IMR-90 (cell line): ENCODE measurements at regions not wholly inside any gene's neighbourhood (a gene's known extent, or its start where the extent isn't known, plus 50 kb on each side); places are given as distances from the start of the nearest gene placed in this dataset.

ENCODE experiments used
- ATAC-seq: fragments of 200-7000 bp; cut with Tn5 transposase; 2 replicates; pipeline ENCODE4 v1.9.1; 2020; ENCODE audit warnings: low read depth, mild to moderate bottlenecking, moderate library complexity
- BruUV-seq: library from RNA; stranded (reverse); fragments of 400-500 nt; replicated peaks from 2 replicates; lab custom pipeline; 2021; lab: Mats Ljungman, UMichigan
- CTCF ChIA-PET: fragments of 300-600 bp; formaldehyde crosslinking; extraction: SDS; loops from one replicate; lab custom pipeline; 2021; ENCODE audit warnings: antibody characterized with exemption; lab: Yijun Ruan, JAX
- POLR2A ChIA-PET: fragments of 300-600 bp; sonication (Branson Sonifier 250); formaldehyde crosslinking; loops from one replicate; lab custom pipeline; 2022; ENCODE audit warnings: antibody characterized with exemption; ENCODE audit not compliant: unreplicated experiment; lab: Charles Lee
- DNase-seq: peaks from one replicate; pipeline ENCODE4 v3.0.0; 2013
- H2AFZ ChIP-seq: replicated peaks from 2 replicates; pipeline ENCODE3; 2013; ENCODE audit warnings: low read length, mild to moderate bottlenecking; ENCODE audit not compliant: poor library complexity
- H2AK5ac ChIP-seq: 2 replicates; pipeline ENCODE4 v1.6.1; 2013; ENCODE audit warnings: low read depth, low read length, inconsistent platforms
- H2AK9ac ChIP-seq: replicated peaks from 2 replicates; pipeline ENCODE3; 2013; ENCODE audit warnings: mild to moderate bottlenecking, low read depth, low read length, moderate library complexity; ENCODE audit not compliant: poor library complexity
- H2BK120ac ChIP-seq: 2 replicates; pipeline ENCODE4 v1.6.1; 2013; ENCODE audit warnings: low read depth, low read length, inconsistent platforms
- H2BK15ac ChIP-seq: 3 replicates; pipeline ENCODE4 v1.6.1; 2013; ENCODE audit warnings: low read depth, low read length, inconsistent platforms
- H2BK20ac ChIP-seq: 2 replicates; pipeline ENCODE4 v1.6.1; 2013; ENCODE audit warnings: low read depth, mild to moderate bottlenecking, inconsistent platforms, low read length, moderate library complexity
- H2BK5ac ChIP-seq: 2 replicates; pipeline ENCODE4 v1.6.1; 2013; ENCODE audit warnings: mild to moderate bottlenecking, low read depth, low read length, inconsistent platforms; ENCODE audit not compliant: poor library complexity, severe bottlenecking
- H3K14ac ChIP-seq: replicated peaks from 2 replicates; pipeline ENCODE4 v1.6.1; 2013; ENCODE audit warnings: low read depth, low read length, inconsistent platforms
- H3K18ac ChIP-seq: 2 replicates; pipeline ENCODE4 v1.6.1; 2013; ENCODE audit warnings: low read depth, low read length, control low read depth
- H3K23ac ChIP-seq: 2 replicates; pipeline ENCODE4 v1.6.1; 2013; ENCODE audit warnings: low read depth, low read length, inconsistent platforms
- H3K27ac ChIP-seq: 2 replicates; pipeline ENCODE4 v1.5.1; 2013; ENCODE audit warnings: mild to moderate bottlenecking, control low read depth, low read length; ENCODE audit not compliant: insufficient read depth
- H3K27me3 ChIP-seq: 2 replicates; pipeline ENCODE4 v1.6.1; 2013; ENCODE audit warnings: low read length; ENCODE audit not compliant: control insufficient read depth, insufficient read depth
- H3K36me3 ChIP-seq: 2 replicates; pipeline ENCODE4 v1.6.1; 2013; ENCODE audit warnings: low read length, mixed read lengths; ENCODE audit not compliant: control insufficient read depth, insufficient read depth
- H3K4ac ChIP-seq: 2 replicates; pipeline ENCODE4 v1.6.1; 2013; ENCODE audit warnings: low read depth, low read length, inconsistent platforms
- H3K4me1 ChIP-seq: 2 replicates; pipeline ENCODE4 v1.6.1; 2013; ENCODE audit warnings: low read length, mixed read lengths; ENCODE audit not compliant: control insufficient read depth, insufficient read depth
- H3K4me2 ChIP-seq: 2 replicates; pipeline ENCODE4 v1.6.1; 2013; ENCODE audit warnings: low read depth, mild to moderate bottlenecking, control low read depth, low read length, moderate library complexity
- H3K4me3 ChIP-seq: 2 replicates; pipeline ENCODE4 v1.5.1; 2013; ENCODE audit warnings: low read depth, mild to moderate bottlenecking, control low read depth, low read length, moderate library complexity; ENCODE audit not compliant: insufficient read depth
- H3K56ac ChIP-seq: 2 replicates; pipeline ENCODE4 v1.6.1; 2013; ENCODE audit warnings: low read length, inconsistent platforms; ENCODE audit not compliant: insufficient read depth; ENCODE audit errors: extremely low read depth
- H3K79me1 ChIP-seq, 2 experiments: 2 replicates each; pipeline ENCODE4 v1.6.1; 2013; ENCODE audit warnings: low read length in 2 of 2, inconsistent platforms in 1 of 2, low read depth in 1 of 2
- H3K9ac ChIP-seq: 2 replicates; pipeline ENCODE4 v1.6.1; 2013; ENCODE audit warnings: low read depth, low read length, control low read depth
- H3K9me1 ChIP-seq: 2 replicates; pipeline ENCODE4 v1.6.1; 2013; ENCODE audit warnings: low read length, inconsistent platforms; ENCODE audit not compliant: insufficient read depth
- H3K9me3 ChIP-seq: 2 replicates; pipeline ENCODE4 v1.6.1; 2013; ENCODE audit warnings: low read length; ENCODE audit not compliant: control insufficient read depth, insufficient read depth
- H4K20me1 ChIP-seq: 2 replicates; pipeline ENCODE4 v1.6.1; 2013; ENCODE audit warnings: low read length, inconsistent platforms; ENCODE audit not compliant: insufficient read depth
- H4K5ac ChIP-seq: 2 replicates; pipeline ENCODE4 v1.6.1; 2013; ENCODE audit warnings: mild to moderate bottlenecking, low read depth, low read length, control low read depth
- H4K8ac ChIP-seq, 2 experiments: 2 replicates each; pipeline ENCODE4 v1.6.1; 2013; ENCODE audit warnings: low read depth in 2 of 2, low read length in 2 of 2, control low read depth in 1 of 2, inconsistent platforms in 1 of 2
- H4K91ac ChIP-seq: 2 replicates; pipeline ENCODE4 v1.6.1; 2013; ENCODE audit warnings: low read depth, low read length, inconsistent platforms; ENCODE audit not compliant: insufficient read depth
- BHLHE40 ChIP-seq: fragments of 150-350 bp; IDR thresholded peaks from 2 replicates; pipeline ENCODE4 v1.6.1; 2016; ENCODE audit warnings: mild to moderate bottlenecking, low read depth, low read length
- CEBPB ChIP-seq: IDR thresholded peaks from 2 replicates; pipeline ENCODE4 v1.6.1; 2012; ENCODE audit warnings: low read depth, low read length, improper control_type of control experiment
- CHD1 ChIP-seq: IDR thresholded peaks from 2 replicates; pipeline ENCODE4 v1.6.1; 2012; ENCODE audit warnings: low read depth, low read length, improper control_type of control experiment
- MAFK ChIP-seq: IDR thresholded peaks from 2 replicates; pipeline ENCODE4 v1.6.1; 2012; ENCODE audit warnings: low read depth, low read length, improper control_type of control experiment
- MXI1 ChIP-seq: IDR thresholded peaks from 2 replicates; pipeline ENCODE4 v1.6.1; 2012; ENCODE audit warnings: low read depth, mild to moderate bottlenecking, low read length, moderate library complexity, borderline replicate concordance
- NFE2L2 ChIP-seq: fragments of 150-350 bp; IDR thresholded peaks from 2 replicates; pipeline ENCODE4 v1.6.1; 2016; ENCODE audit warnings: low read depth, mild to moderate bottlenecking, low read length
- POLR2A ChIP-seq: IDR thresholded peaks from 2 replicates; pipeline ENCODE4 v1.6.1; 2012; ENCODE audit warnings: mild to moderate bottlenecking, low read depth, low read length
- RAD21 ChIP-seq: IDR thresholded peaks from 2 replicates; pipeline ENCODE4 v1.6.1; 2012; ENCODE audit warnings: low read length, improper control_type of control experiment
- RFX5 ChIP-seq: IDR thresholded peaks from 2 replicates; pipeline ENCODE4 v1.8.0; 2012; ENCODE audit warnings: low read depth, mild to moderate bottlenecking, low read length, moderate library complexity
- SMC3 ChIP-seq: fragments of 150-350 bp; IDR thresholded peaks from 2 replicates; pipeline ENCODE4 v1.6.1; 2016; ENCODE audit warnings: low read depth, mild to moderate bottlenecking, antibody characterized with exemption, low read length, moderate library complexity
- WGBS, 2 experiments: methylation state at CpG; one replicate each; pipeline versions ENCODE4 v1.1.5 to v1.1.7; 2013; ENCODE audit warnings: missing lambda C conversion rate in 2 of 2; ENCODE audit not compliant: insufficient read length in 1 of 2; ENCODE audit errors: extremely low coverage in 2 of 2; 5-methylcytosine and 5-hydroxymethylcytosine counted together
- dilution Hi-C: fragments of 300-500 bp; cut with HindIII; formaldehyde crosslinking; loops from one replicate; pipeline ENCODE4 v1.14.3; 2018; ENCODE audit warnings: low sequenced_read_pairs; ENCODE audit not compliant: unreplicated experiment
- in situ Hi-C: fragments of 300-500 bp; cut with MboI; formaldehyde crosslinking; loops from 3 replicates; pipeline ENCODE4 v1.14.3; 2019; ENCODE audit warnings: low sequenced_read_pairs, inconsistent platforms, mixed read lengths
- intact Hi-C: fragments of 100-400 bp; cut with micrococcal nuclease; formaldehyde crosslinking; loops from 2 replicates; pipeline ENCODE4 v1.10.0; 2022
- TF ChIP-seq, protein P1 (sequence below): fragments of 150-350 bp; IDR thresholded peaks from 2 replicates; pipeline ENCODE4 v1.6.1; 2016; ENCODE audit warnings: low read depth, mild to moderate bottlenecking, low read length, moderate library complexity, borderline replicate concordance

DNA sequence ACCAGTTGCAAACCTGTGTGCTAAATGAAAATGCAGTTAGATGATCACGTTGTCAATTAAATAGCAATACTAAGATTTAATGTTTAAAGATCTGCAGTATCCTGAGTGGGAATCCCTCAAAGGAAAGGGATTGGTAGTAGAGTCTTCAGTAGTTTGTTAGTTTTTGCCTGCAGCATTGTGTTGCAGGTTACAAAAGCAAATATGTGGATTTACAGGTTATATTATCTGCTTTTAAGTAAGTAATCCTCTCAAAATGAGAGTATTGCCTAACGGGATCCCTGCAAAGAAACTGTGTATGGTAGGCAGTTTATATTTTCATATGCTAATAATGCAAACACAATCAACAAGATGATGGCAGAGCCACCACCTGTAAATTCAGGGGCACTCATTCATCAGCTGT is 72.2 kb upstream of the OSBPL8 start:
- BruUV-seq: no TSS peak
- no peak for ATAC-seq
- no peak overlapping the region for H3K18ac ChIP-seq
- DNase-seq: no peak
- CTCF ChIA-PET: interaction anchor here (1.0 to 1.1 kb wide), 2 partner anchors 11 to 379 kb away, joined by 3 to 5 read pairs; no protein-coding TSS in a partner anchor
- no peak overlapping the region for H3K27ac ChIP-seq
- intact Hi-C loops (no loop called here), dilution Hi-C loops (no loop called here), in situ Hi-C loops (no loop called here)
- H4K91ac ChIP-seq: no peak overlapping the region
- no peak overlapping the region for H3K9ac ChIP-seq
- H4K5ac ChIP-seq: no peak overlapping the region
- no peak overlapping the region for H3K4me2 ChIP-seq
- no peak overlapping the region for H2BK5ac ChIP-seq
- H2BK120ac ChIP-seq: no peak overlapping the region
- H3K36me3 ChIP-seq: no peaks in the 10 kb centered on the region
- no peak overlapping the region for H2AFZ ChIP-seq
- no peak overlapping the region for H2AK5ac ChIP-seq
- H3K9me3 ChIP-seq: no peaks in the 10 kb centered on the region
- no peak overlapping the region for H2BK20ac ChIP-seq
- H3K56ac ChIP-seq: no peak overlapping the region
- no peak overlapping the region for H3K23ac ChIP-seq
- H4K8ac ChIP-seq: no peak overlapping the region
- TF ChIP-seq POLR2A (no peak), CHD1 (no peak), RAD21 (no peak), NFE2L2 (no peak), CEBPB (no peak), RFX5 (no peak), MAFK (no peak), MXI1 (no peak), BHLHE40 (no peak), SMC3 (no peak)
- TF ChIP-seq, protein P1, sequence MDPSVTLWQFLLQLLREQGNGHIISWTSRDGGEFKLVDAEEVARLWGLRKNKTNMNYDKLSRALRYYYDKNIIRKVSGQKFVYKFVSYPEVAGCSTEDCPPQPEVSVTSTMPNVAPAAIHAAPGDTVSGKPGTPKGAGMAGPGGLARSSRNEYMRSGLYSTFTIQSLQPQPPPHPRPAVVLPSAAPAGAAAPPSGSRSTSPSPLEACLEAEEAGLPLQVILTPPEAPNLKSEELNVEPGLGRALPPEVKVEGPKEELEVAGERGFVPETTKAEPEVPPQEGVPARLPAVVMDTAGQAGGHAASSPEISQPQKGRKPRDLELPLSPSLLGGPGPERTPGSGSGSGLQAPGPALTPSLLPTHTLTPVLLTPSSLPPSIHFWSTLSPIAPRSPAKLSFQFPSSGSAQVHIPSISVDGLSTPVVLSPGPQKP: no peak
- H3K27me3 ChIP-seq: no peaks in the 10 kb centered on the region
- no peaks in the 10 kb centered on the region for H3K79me1 ChIP-seq
- POLR2A ChIA-PET: no interaction called here
- H3K14ac ChIP-seq: no peak overlapping the region
- H3K9me1 ChIP-seq: peaks cover 6% of the 10 kb centered on the region; the same call in 1 of the 2 replicates
- H3K4me3 ChIP-seq: no peak overlapping the region
- no peaks in the 10 kb centered on the region for H4K20me1 ChIP-seq
- H3K4ac ChIP-seq: no peak overlapping the region
- H3K4me1 ChIP-seq: peaks cover 6% of the 10 kb centered on the region; the same call in 1 of the 2 replicates
- 100% methylated on average over 1 of the region's 2 CpGs; no CpG with 5 or more reads in 1 of the 2 experiments for WGBS, 2 experiments
- H2BK15ac ChIP-seq: no peak overlapping the region
- H2AK9ac ChIP-seq: no peak overlapping the region
